MM.1S (cell line): ENCODE measurements at regions not wholly inside any gene's neighbourhood (a gene's known extent, or its start where the extent isn't known, plus 50 kb on each side); places are given as distances from the start of the nearest gene placed in this dataset.

Experiments
- EZH2 ChIP-seq: fragments of 300-600 bp; sonication (generic); optimal IDR thresholded peaks from 2 replicates; pipeline ENCODE3; 2017; ENCODE audit warnings: low read depth, mild to moderate bottlenecking, antibody characterized with exemption, low read length, mixed read lengths
- TF ChIP-seq, protein P1 (sequence below): fragments of 300-600 bp; sonication (generic); IDR thresholded peaks from 2 replicates; pipeline ENCODE4 v1.5.1; 2016; ENCODE audit warnings: antibody characterized with exemption, low read length, mixed read lengths

DNA sequence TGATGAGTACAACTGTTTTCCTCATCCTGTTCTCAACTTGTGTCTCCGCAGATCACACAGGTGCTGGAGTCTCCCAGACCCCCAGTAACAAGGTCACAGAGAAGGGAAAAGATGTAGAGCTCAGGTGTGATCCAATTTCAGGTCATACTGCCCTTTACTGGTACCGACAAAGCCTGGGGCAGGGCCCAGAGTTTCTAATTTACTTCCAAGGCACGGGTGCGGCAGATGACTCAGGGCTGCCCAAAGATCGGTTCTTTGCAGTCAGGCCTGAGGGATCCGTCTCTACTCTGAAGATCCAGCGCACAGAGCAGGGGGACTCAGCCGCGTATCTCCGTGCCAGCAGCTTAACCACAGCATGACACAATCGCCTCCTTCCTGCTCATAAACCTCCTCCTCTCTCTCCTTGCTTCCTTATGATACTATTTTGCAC lies 126.7 kb upstream of the PRSS58 start:
- TF ChIP-seq, protein P1, sequence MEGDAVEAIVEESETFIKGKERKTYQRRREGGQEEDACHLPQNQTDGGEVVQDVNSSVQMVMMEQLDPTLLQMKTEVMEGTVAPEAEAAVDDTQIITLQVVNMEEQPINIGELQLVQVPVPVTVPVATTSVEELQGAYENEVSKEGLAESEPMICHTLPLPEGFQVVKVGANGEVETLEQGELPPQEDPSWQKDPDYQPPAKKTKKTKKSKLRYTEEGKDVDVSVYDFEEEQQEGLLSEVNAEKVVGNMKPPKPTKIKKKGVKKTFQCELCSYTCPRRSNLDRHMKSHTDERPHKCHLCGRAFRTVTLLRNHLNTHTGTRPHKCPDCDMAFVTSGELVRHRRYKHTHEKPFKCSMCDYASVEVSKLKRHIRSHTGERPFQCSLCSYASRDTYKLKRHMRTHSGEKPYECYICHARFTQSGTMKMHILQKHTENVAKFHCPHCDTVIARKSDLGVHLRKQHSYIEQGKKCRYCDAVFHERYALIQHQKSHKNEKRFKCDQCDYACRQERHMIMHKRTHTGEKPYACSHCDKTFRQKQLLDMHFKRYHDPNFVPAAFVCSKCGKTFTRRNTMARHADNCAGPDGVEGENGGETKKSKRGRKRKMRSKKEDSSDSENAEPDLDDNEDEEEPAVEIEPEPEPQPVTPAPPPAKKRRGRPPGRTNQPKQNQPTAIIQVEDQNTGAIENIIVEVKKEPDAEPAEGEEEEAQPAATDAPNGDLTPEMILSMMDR: no peak
- no peak for TF ChIP-seq EZH2
